NCI-H2227 (cell line): ENCODE measurements at regions not wholly inside any gene's neighbourhood (a gene's known extent, or its start where the extent isn't known, plus 50 kb on each side); places are given as distances from the start of the nearest gene placed in this dataset.

Source experiments
- DNase-seq: peaks from one replicate; lab custom pipeline; 2025; ENCODE audit not compliant: unreplicated experiment; lab: John Stamatoyannopoulos, UW

DNA sequence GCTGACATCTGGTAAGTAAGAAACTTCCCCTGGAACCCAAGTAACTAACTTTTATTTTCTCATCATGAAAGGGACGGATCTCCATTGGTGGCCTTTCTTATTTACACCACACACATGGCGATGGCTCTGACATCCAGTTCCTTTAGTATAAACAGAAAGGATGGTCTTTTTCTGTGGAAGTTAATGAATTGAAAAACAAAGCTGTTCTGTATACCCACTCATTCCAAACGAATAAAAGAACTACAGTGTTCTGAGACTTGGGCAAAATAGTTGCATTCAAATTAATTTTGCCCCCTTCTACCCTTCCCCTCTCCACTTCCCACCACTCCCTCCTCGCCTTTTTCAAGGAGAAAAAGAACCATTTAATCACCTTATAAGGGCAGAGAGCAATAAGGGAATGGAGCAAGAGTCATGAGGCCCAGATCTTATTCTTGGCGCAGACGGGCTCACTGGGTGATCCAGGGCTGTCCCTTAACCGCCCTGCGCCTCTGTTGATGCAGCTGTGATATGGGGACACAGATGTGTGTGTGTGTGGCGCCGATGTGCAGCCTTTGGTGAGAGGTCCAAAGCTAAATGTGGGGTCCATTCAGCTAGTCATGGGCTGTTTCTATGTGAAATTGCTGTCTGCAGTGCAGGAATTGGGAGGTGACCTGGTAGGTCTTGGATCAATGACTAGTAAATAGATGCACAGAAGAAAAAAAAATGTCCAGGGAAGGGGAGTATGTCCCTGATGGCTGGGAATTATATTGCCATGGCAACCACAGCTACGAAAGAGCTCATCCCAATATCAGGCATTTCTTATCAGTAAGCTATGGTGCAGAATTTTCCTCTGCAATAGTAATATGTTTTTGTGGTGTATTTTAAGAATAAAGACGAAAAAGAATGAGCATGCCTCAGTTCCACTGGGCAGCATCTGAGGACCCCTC, 141.5 kb upstream of the ERCC6L2 start:
- no peak for DNase-seq

GRCh38 chr9:95732802-95733688, 142.4 kb upstream of the ERCC6L2 start:
- DNase-seq = no peak

DNA sequence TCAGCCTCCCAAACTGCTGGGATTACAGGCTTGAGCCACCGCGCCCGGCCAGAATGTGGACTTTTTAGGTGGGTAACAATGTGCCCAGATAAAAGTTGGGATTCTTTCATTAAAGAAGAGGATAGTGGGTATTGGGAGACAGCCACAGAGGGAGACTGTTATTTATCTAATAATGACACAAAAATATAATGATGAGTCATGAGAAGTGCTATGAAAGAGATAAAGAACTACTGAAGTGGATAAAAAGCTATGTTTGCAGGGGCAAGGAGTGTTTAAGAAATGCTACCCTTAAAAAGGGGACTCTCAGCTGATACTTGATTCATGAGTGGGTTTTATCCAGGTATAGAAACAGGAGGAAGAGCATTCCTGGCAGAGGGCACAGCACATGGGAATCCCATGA, 143.6 kb upstream of the ERCC6L2 start:
- DNase-seq = no peak

DNA sequence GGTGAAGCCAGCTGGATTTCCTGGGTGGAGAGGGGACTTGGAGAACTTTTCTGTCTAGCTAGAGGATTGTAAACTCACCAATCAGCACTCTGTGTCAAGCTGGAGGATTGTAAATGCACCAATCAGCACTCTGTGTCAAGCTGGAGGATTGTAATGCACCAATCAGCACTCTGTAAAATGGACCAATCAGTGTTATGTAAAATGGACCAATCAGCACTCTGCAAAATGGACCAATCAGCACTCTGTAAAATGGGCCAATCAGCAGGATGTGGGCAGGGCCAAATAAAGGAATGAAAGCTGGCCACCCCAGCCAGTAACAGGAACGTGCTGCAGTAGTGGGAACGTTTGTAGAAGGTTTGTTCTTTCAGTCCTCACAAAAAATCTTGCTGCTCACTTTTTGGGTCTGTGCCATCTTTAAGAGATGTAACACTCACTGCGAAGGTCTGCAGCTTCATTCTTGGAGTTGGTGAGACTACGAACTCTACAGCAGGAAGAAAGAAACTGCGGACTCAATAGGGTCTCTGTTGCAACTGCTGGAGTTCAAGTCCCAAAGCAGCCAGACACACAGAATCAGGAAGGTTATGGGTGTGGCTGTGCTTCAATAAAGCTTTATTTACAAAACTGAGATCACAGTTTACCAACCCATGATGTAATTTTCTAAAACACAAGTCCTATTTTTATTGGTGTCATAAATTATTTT, 145.7 kb upstream of the ERCC6L2 start:
- no peak for DNase-seq

GRCh38 chr9:95729046-95729445, 146.4 kb upstream of the ERCC6L2 start:
- no peak for DNase-seq

DNA sequence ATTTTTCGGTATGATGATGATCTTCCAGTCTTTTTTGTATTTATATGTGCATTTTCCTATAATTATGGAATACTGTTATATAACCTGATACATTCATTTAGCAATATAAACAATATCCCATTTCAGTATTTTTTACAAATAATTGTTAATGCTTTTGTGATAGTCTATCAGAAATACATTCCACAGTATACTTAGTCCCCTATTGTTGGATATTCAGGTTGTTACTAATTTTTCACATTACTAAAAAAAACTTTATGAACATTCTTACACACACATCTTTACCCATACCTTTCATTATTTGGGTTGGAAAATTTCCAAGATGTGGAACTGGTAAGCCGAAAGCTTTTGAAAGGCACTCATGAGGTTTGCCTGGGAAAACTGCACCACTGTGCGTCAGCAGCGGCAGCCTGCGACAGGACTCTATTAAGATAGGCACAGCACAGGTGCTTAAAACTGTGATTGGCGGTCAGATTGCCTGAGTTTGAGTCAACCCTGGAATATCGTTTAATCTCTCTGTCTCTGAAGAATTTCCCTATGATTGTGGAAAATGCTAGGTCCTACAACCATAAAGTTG, 147.5 kb upstream of the ERCC6L2 start:
- no peak for DNase-seq

GRCh38 chr9:95726756-95727155, 148.7 kb upstream of the ERCC6L2 start:
- peak; percentile 38 for DNase-seq

DNA sequence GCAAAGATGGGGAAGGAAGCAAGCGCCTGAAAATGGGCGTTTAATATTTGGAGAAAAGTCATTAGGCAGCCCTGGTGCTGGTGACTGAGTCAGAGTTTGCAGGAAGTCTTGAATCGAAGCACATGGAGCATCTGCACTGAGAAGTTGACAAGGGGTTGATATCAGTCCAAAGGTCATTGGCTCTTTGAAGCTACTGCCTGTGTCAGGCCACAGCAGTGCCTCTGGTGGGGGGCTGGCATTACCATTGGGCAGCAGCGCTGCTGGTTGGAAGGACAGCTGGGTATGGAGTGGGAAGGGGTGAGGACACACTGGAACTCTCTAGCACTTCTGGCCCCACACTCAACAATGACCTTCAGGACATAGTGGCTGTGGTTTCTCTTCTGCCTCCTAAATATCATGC, 150.4 kb upstream of the ERCC6L2 start:
- no peak for DNase-seq

DNA sequence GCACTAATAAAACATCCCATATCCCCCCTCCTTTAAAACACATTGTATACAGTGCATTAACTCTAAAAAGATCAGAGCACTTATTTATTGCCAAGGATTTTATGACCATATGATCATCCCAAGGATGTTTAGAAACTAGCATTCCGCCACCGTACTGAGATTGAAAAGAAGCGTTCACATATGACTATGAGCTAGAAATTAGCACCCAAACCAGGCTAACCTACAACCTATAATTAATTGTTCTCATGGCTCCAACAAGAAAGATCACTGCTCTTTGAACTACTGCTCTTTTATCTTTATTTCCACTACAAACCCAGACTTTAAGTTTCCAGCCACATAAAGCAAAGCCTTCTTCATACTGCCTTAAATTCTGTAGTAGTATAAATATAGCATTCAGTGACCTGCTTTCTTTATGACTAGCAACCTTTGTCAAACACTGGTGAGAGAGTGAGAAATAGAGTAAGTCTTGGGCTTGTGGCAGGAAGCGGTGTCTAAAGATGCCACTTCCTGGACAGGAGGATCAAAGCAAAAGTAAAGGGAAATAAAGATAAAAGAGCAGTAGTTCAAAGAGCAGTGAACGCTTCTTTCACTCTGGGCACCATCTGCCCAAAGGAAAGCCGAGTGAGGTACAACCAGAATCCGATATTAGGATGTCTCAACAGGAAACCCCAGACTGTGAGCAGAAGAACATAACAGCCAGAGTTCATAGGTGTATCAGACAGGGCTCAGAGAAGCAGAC, 151.1 kb upstream of the ERCC6L2 start:
- no peak for DNase-seq

GRCh38 chr9:95722141-95722540, 153.3 kb upstream of the ERCC6L2 start:
- no peak for DNase-seq

- DNase-seq = no peak
These were observed 154.4 kb upstream of the ERCC6L2 start for GRCh38 chr9:95721061-95721531.

GRCh38 chr9:95720496-95720895, 155.0 kb upstream of the ERCC6L2 start:
- DNase-seq = no peak

GRCh38 chr9:95719354-95719753, 156.1 kb upstream of the ERCC6L2 start:
- no peak for DNase-seq

DNA sequence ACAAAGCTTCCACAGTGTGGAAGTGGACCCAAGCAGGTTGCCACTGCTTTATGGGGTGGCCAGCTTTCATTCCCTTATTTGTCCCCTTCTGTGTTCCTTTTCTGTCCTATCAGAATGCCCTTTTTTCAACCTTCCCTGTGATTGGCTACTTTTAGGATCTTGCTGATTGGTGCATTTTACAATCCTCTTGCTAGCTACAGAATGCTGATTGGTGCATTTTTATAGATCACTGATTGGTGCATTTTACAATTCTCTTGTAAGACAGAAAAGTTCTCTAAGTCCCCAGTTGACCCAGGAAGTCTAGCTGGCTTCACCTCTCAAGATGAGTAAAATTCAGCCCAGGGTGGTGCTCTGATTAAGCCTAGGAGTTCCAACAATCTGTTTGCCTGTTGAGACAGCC, 157.2 kb upstream of the ERCC6L2 start:
- DNase-seq = no peak

DNA sequence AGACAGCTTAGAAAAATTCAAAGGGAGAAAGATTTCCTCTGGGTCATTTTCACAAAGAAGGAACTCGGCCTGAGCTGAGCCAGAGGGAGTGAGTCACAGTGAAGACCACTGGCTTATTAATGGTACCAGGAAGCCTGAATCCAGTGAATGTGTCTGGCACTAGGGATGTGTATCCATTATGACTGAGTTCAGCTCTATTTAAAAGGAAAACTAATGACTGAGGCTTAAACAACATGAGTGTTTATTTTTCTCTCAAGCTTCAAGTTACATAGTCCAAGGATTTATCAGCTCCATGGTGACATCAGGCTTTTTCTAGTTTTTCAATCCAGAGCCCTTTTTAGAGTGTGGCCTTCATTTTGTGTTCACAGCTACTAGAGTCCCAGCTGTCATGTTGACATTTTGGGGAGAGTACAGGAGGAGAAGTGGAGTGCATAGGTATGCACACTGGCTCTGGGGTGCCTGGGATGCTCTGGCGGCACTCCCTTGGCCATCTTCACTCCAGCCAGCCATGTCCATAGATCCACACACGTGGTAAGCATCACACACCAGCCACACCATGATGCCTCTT, 159.5 kb upstream of the ERCC6L2 start:
- no peak for DNase-seq

- DNase-seq = no peak
These were observed 165.0 kb upstream of the ERCC6L2 start for GRCh38 chr9:95710446-95710845.

GRCh38 chr9:95696701-95697100, 178.8 kb upstream of the ERCC6L2 start:
- DNase-seq = no peak

DNA sequence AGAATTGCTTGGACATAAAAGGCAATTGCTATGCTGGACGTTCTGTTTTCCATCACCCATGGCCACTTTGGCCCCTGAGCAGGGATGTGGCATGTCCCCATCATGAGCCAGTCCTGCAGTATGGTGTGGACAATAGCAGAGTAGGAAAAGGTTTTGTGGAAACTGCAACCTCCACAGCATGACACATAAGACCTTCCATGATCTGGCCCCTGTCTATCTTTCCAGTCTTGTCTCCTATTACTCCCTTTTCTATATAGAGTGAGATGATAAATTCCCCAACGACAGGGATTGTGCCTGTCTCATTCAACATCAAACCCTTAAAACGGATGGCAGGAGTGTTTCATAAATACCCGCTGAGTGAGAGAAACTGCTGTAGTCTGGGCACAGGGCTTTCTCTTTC, 174.7 kb upstream of the PTCH1 start:
- DNase-seq = no peak

DNA sequence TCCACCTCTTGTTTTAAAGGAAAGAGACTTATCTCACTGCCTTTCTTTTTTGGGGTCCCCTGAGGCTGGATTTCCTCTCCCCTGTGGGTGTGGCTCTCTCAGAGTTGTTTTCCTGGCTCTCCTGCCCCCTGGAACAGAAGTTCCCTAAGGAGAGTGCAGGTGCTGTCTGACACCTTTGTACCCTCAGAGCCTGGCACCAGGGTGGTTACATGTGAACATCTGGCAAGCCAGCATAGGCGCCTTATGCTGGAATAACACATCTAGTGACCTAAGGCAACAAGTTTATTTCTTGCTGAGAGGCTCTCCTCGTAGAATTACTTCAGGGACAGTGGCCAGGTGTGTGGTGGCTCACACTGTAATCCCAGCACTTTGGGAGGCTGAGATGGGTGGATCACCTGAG, 172.9 kb upstream of the PTCH1 start:
- no peak for DNase-seq

- DNase-seq = no peak
These were observed 167.7 kb upstream of the PTCH1 start for GRCh38 chr9:95684516-95684915.
